LNCAP (cell line): ENCODE measurements at regions not wholly inside any gene's neighbourhood (a gene's known extent, or its start where the extent isn't known, plus 50 kb on each side); places are given as distances from the start of the nearest gene placed in this dataset.

Source experiments
- CTCF ChIP-seq: fragments of 450-650 bp; IDR thresholded peaks from 2 replicates; pipeline ENCODE4 v1.5.1; 2017; ENCODE audit warnings: mild to moderate bottlenecking

GRCh38 chr12:126430921-126431320, 1365.7 kb downstream of the AACS start:
- TF ChIP-seq CTCF: no peak

- no peak for TF ChIP-seq CTCF
These were observed 1366.5 kb downstream of the AACS start for GRCh38 chr12:126431767-126432166.

- no peak for TF ChIP-seq CTCF
These were observed 1367.5 kb downstream of the AACS start for GRCh38 chr12:126432780-126433179.

- no peak for TF ChIP-seq CTCF
These were observed 1369.3 kb downstream of the AACS start for GRCh38 chr12:126434412-126434985.

GRCh38 chr12:126436041-126436440, 1370.8 kb downstream of the AACS start:
- TF ChIP-seq CTCF: no peak

GRCh38 chr12:126437934-126438333, 1372.7 kb downstream of the AACS start:
- TF ChIP-seq CTCF: no peak

- no peak for TF ChIP-seq CTCF
These were observed 1378.7 kb downstream of the AACS start for GRCh38 chr12:126443977-126444376.

- no peak for TF ChIP-seq CTCF
These were observed 1382.1 kb downstream of the AACS start for GRCh38 chr12:126447346-126447745.
